ENCODE measurements at regions not wholly inside any gene's neighbourhood (a gene's known extent, or its start where the extent isn't known, plus 50 kb on each side); places are given as distances from the start of the nearest gene placed in this dataset.

GRCh38 chr2:217520356-217521010 lies 482.3 kb downstream of the TNS1 start:
- H3K36me3 ChIP-seq (replicated peaks in 1 of 2; ENCODE audit: control insufficient read depth in 1 of 2, insufficient read depth in 2 of 2, low read length in 2 of 2): no peaks in the 10 kb centered on the region
- intact Hi-C loops (cut with micrococcal nuclease): no loop called here
- no peak overlapping the region for H3K4me2 ChIP-seq (replicated peaks; ENCODE audit: extremely low read depth, low read length, poor library complexity, severe bottlenecking)
- no peak overlapping the region for H3K9ac ChIP-seq (ENCODE audit: insufficient read depth, low read length, poor library complexity, severe bottlenecking)
- no peaks in the 10 kb centered on the region for H3K79me2 ChIP-seq (ENCODE audit: insufficient read depth, low read length)
- H3K4me3 ChIP-seq (replicated peaks in 1 of 3; ENCODE audit: low read depth in 2 of 3, low read length in 3 of 3): no peak overlapping the region
- Mint-ChIP-seq H3K4me3 (no peak overlapping the region), H3K27me3 (ENCODE audit: low read depth in 3 of 3) (peaks cover 0 to 9% (median 5%) of the 10 kb centered on the region in 3 donors), H3K27ac (no peak overlapping the region), H3K36me3 (no peaks in the 10 kb centered on the region), H3K4me1 (peaks cover 19% of the 10 kb centered on the region), H3K9me3 (peaks cover 0 to 3% (median 0%) of the 10 kb centered on the region in 7 donors)
- H3K27me3 ChIP-seq (ENCODE audit: control insufficient read depth in 2 of 2, insufficient read depth in 2 of 2, low read length in 2 of 2): no peaks in the 10 kb centered on the region
- no peaks in the 10 kb centered on the region for H3K9me3 ChIP-seq (replicated peaks in 1 of 2; ENCODE audit: control insufficient read depth in 1 of 2, insufficient read depth in 1 of 2, low read length in 2 of 2)
- H2AFZ ChIP-seq (ENCODE audit: insufficient read depth, low read depth, low read length, poor library complexity, severe bottlenecking): no peak overlapping the region
- no peak overlapping the region for H3K27ac ChIP-seq (ENCODE audit: low read depth in 1 of 2, low read length in 2 of 2)
- no CpG with 5 or more reads among the region's 4 CpGs for WGBS (ENCODE audit: insufficient coverage)
- TF ChIP-seq CTCF (IDR thresholded peaks at IDR 0.05): no peak
- no peaks in the 10 kb centered on the region for H4K20me1 ChIP-seq (ENCODE audit: insufficient read depth, low read length)
- peaks cover 10 to 13% of the 10 kb centered on the region in 2 donors for H3K4me1 ChIP-seq (ENCODE audit: control insufficient read depth in 1 of 2, insufficient read depth in 2 of 2, low read length in 2 of 2)
- DNase-seq: no peak

GRCh38 chr2:217517402-217517801 lies 485.4 kb downstream of the TNS1 start:
- intact Hi-C loops (cut with micrococcal nuclease): no loop called here
- Histone ChIP-seq H3K9ac (ENCODE audit: insufficient read depth, low read length, poor library complexity, severe bottlenecking) (no peak overlapping the region), H3K27me3 (ENCODE audit: control insufficient read depth in 2 of 2, insufficient read depth in 2 of 2, low read length in 2 of 2) (no peaks in the 10 kb centered on the region), H3K27ac (ENCODE audit: low read depth in 1 of 2, low read length in 2 of 2) (no peak overlapping the region), H3K36me3 (replicated peaks in 1 of 2; ENCODE audit: control insufficient read depth in 1 of 2, insufficient read depth in 2 of 2, low read length in 2 of 2) (no peaks in the 10 kb centered on the region), H3K79me2 (ENCODE audit: insufficient read depth, low read length) (no peaks in the 10 kb centered on the region), H2AFZ (ENCODE audit: insufficient read depth, low read depth, low read length, poor library complexity, severe bottlenecking) (no peak overlapping the region), H4K20me1 (ENCODE audit: insufficient read depth, low read length) (no peaks in the 10 kb centered on the region), H3K9me3 (replicated peaks in 1 of 2; ENCODE audit: control insufficient read depth in 1 of 2, insufficient read depth in 1 of 2, low read length in 2 of 2) (no peaks in the 10 kb centered on the region), H3K4me3 (replicated peaks in 1 of 3; ENCODE audit: low read depth in 2 of 3, low read length in 3 of 3) (no peak overlapping the region), H3K4me1 (ENCODE audit: control insufficient read depth in 1 of 2, insufficient read depth in 2 of 2, low read length in 2 of 2) (peaks cover 10 to 17% of the 10 kb centered on the region in 2 donors), H3K4me2 (replicated peaks; ENCODE audit: extremely low read depth, low read length, poor library complexity, severe bottlenecking) (no peak overlapping the region)
- H3K36me3 Mint-ChIP-seq: no peaks in the 10 kb centered on the region
- no peak overlapping the region for H3K27ac Mint-ChIP-seq
- H3K9me3 Mint-ChIP-seq: no peaks in the 10 kb centered on the region
- no peak for TF ChIP-seq CTCF (IDR thresholded peaks at IDR 0.05)
- peaks cover 28% of the 10 kb centered on the region for H3K4me1 Mint-ChIP-seq
- peak in 1 of 3 donors; percentile 4 for DNase-seq
- peaks cover 0 to 6% (median 0%) of the 10 kb centered on the region in 3 donors for H3K27me3 Mint-ChIP-seq (ENCODE audit: low read depth in 3 of 3)
- WGBS (ENCODE audit: insufficient coverage): 75% methylated on average over 3 of the region's 5 CpGs
- H3K4me3 Mint-ChIP-seq: no peak overlapping the region

Measured in CD14-positive monocyte (primary cell).